Mesenchymal stem cell (in vitro differentiated cells and primary cell): ENCODE measurements at regions not wholly inside any gene's neighbourhood (a gene's known extent, or its start where the extent isn't known, plus 50 kb on each side); places are given as distances from the start of the nearest gene placed in this dataset.
"Not testable (repeated sequence)": the region's sequence is repeated elsewhere in the genome, so short reads cannot be mapped to it uniquely, and the experiment has no call there.

Experiments
- DNase-seq: peaks from one replicate; pipeline ENCODE4 v3.0.0-alpha.2; 2013
- H2AFZ ChIP-seq: one replicate; pipeline ENCODE4 v1.6.1; 2013; ENCODE audit warnings: low read depth, mild to moderate bottlenecking, control low read depth, inconsistent platforms, low read length, moderate library complexity
- H2AK5ac ChIP-seq: 2 replicates; pipeline ENCODE4 v1.6.1; 2013; ENCODE audit warnings: low read length, moderate library complexity, mild to moderate bottlenecking, inconsistent platforms; ENCODE audit not compliant: severe bottlenecking
- H2BK120ac ChIP-seq: one replicate; pipeline ENCODE4 v1.6.1; 2013; ENCODE audit warnings: low read depth, mild to moderate bottlenecking, inconsistent platforms, low read length, moderate library complexity
- H2BK12ac ChIP-seq, 2 experiments: one replicate each; pipeline ENCODE4 v1.6.1; 2013; ENCODE audit warnings: inconsistent platforms in 2 of 2, low read length in 2 of 2, mild to moderate bottlenecking in 2 of 2, moderate library complexity in 2 of 2, control low read depth in 1 of 2
- H2BK15ac ChIP-seq: one replicate; pipeline ENCODE4 v1.6.1; 2013; ENCODE audit warnings: mild to moderate bottlenecking, low read depth, inconsistent platforms; ENCODE audit not compliant: poor library complexity, severe bottlenecking
- H2BK5ac ChIP-seq: 2 replicates; pipeline ENCODE4 v1.6.1; 2013; ENCODE audit warnings: low read depth, mild to moderate bottlenecking, low read length, control low read depth, inconsistent platforms; ENCODE audit not compliant: poor library complexity, severe bottlenecking
- H3K14ac ChIP-seq, 2 experiments: one replicate each; pipeline ENCODE4 v1.6.1; 2013; ENCODE audit warnings: inconsistent platforms in 2 of 2, low read length in 2 of 2, control low read depth in 1 of 2, mild to moderate bottlenecking in 1 of 2, moderate library complexity in 1 of 2
- H3K18ac ChIP-seq, 2 experiments: one replicate each; pipeline ENCODE4 v1.6.1; 2013; ENCODE audit warnings: inconsistent platforms in 2 of 2, low read length in 2 of 2, control low read depth in 1 of 2, low read depth in 1 of 2, mild to moderate bottlenecking in 1 of 2
- H3K23ac ChIP-seq, 2 experiments: one replicate each; pipeline ENCODE4 v1.6.1; 2013; ENCODE audit warnings: inconsistent platforms in 2 of 2, low read length in 2 of 2, mild to moderate bottlenecking in 2 of 2, moderate library complexity in 2 of 2, control low read depth in 1 of 2
- H3K27ac ChIP-seq: 2 replicates; pipeline ENCODE4 v1.5.1; 2013; ENCODE audit warnings: mild to moderate bottlenecking, moderate library complexity, low read length, control low read depth, inconsistent platforms; ENCODE audit not compliant: poor library complexity, severe bottlenecking
- H3K27me3 ChIP-seq, 2 experiments: 2 replicates each; pipeline versions ENCODE4 v1.6.1 to v1.7.0; 2013; ENCODE audit warnings: low read length in 2 of 2, mild to moderate bottlenecking in 2 of 2, moderate library complexity in 2 of 2, control low read depth in 1 of 2, inconsistent platforms in 1 of 2; ENCODE audit not compliant: control insufficient read depth in 1 of 2, insufficient read depth in 1 of 2
- H3K36me3 ChIP-seq, 2 experiments: 2 replicates each; pipeline versions ENCODE4 v1.6.1 to v1.7.0; 2013; ENCODE audit warnings: low read length in 2 of 2, control low read depth in 1 of 2, inconsistent platforms in 1 of 2, low read depth in 1 of 2, mild to moderate bottlenecking in 1 of 2; ENCODE audit not compliant: insufficient read depth in 2 of 2, control insufficient read depth in 1 of 2
- H3K4ac ChIP-seq, 2 experiments: one replicate each; pipeline ENCODE4 v1.6.1; 2013; ENCODE audit warnings: inconsistent platforms in 2 of 2, low read length in 2 of 2, mild to moderate bottlenecking in 2 of 2, moderate library complexity in 2 of 2, control low read depth in 1 of 2, low read depth in 1 of 2
- H3K4me1 ChIP-seq: 2 replicates; pipeline ENCODE4 v1.6.1; 2013; ENCODE audit warnings: low read depth, low read length, control low read depth; ENCODE audit not compliant: control insufficient read depth, insufficient read depth
- H3K4me2 ChIP-seq: 2 replicates; pipeline ENCODE4 v1.6.1; 2013; ENCODE audit warnings: low read length, mild to moderate bottlenecking, inconsistent platforms; ENCODE audit not compliant: poor library complexity, severe bottlenecking
- H3K4me3 ChIP-seq, 2 experiments: 2 replicates each; pipeline versions ENCODE4 v1.5.1 to v1.7.0; 2013; ENCODE audit warnings: low read length in 2 of 2, mild to moderate bottlenecking in 2 of 2, control low read depth in 1 of 2, low read depth in 1 of 2; ENCODE audit not compliant: insufficient read depth in 1 of 2
- H3K79me1 ChIP-seq: replicated peaks from 2 replicates; pipeline ENCODE4 v1.6.1; 2013; ENCODE audit warnings: mild to moderate bottlenecking, control low read depth, low read length, inconsistent platforms; ENCODE audit not compliant: poor library complexity, severe bottlenecking
- H3K9ac ChIP-seq: 2 replicates; pipeline ENCODE4 v1.7.0; 2013; ENCODE audit warnings: mild to moderate bottlenecking, low read length, moderate library complexity
- H3K9me3 ChIP-seq: 2 replicates; pipeline ENCODE4 v1.7.0; 2013; ENCODE audit warnings: mild to moderate bottlenecking, low read length; ENCODE audit not compliant: control insufficient read depth
- H4K8ac ChIP-seq: one replicate; pipeline ENCODE4 v1.6.1; 2013; ENCODE audit warnings: inconsistent platforms, mild to moderate bottlenecking, low read length, moderate library complexity
- H4K91ac ChIP-seq: one replicate; pipeline ENCODE4 v1.6.1; 2013; ENCODE audit warnings: mild to moderate bottlenecking, low read length, inconsistent platforms
- WGBS: methylation state at CpG from one replicate; pipeline ENCODE4 v1.1.7; 2013; ENCODE audit warnings: mixed read lengths; 5-methylcytosine and 5-hydroxymethylcytosine counted together

GRCh38 chr22:12541412-12542170 lies 2986.4 kb upstream of the OR11H1 start:
- not testable (repeated sequence) for H3K18ac ChIP-seq, H2BK12ac ChIP-seq, H4K91ac ChIP-seq, H4K8ac ChIP-seq, H3K9ac ChIP-seq, H3K23ac ChIP-seq, H2AK5ac ChIP-seq, H3K9me3 ChIP-seq, H3K4me3 ChIP-seq, H3K27me3 ChIP-seq, H3K36me3 ChIP-seq, H2AFZ ChIP-seq, H3K14ac ChIP-seq, DNase-seq, H2BK120ac ChIP-seq, H2BK15ac ChIP-seq, H3K4me2 ChIP-seq, H3K4ac ChIP-seq, H3K4me1 ChIP-seq, H3K27ac ChIP-seq, H3K79me1 ChIP-seq, H2BK5ac ChIP-seq
- WGBS: 57% methylated on average over 4 of the region's 10 CpGs

DNA sequence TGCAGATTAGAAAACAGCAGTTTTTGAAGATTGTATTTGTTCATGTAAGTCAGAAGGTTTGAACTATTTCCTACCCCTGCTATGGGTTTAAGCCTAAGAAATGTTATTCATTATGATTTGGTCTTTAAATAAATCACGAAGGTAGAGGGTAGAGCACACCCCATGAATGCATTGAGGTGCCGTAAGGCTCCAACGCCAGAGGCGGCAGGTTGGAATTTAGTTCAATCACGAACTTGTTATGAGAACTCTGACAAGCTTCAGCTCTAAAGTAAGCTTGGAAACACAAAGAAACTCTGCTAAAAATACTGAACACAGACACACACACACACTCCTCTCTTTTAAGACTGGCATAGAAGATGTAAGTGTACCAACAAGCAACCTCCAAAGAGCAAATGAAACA lies 2974.6 kb upstream of the OR11H1 start:
- H3K23ac ChIP-seq, H2AFZ ChIP-seq, H3K4me1 ChIP-seq, H3K14ac ChIP-seq, H4K8ac ChIP-seq, H3K4me2 ChIP-seq, H2BK15ac ChIP-seq, H3K27me3 ChIP-seq, H2BK12ac ChIP-seq, H3K18ac ChIP-seq, H3K36me3 ChIP-seq, H3K4me3 ChIP-seq, H3K79me1 ChIP-seq, H3K9me3 ChIP-seq, H2BK5ac ChIP-seq, DNase-seq, H4K91ac ChIP-seq, H2BK120ac ChIP-seq, H3K27ac ChIP-seq, H3K4ac ChIP-seq, H3K9ac ChIP-seq, H2AK5ac ChIP-seq: not testable (repeated sequence)
- WGBS: 67% methylated on average over 5 of the region's 5 CpGs

GRCh38 chr22:12554648-12555192 lies 2973.3 kb upstream of the OR11H1 start:
- H3K4ac ChIP-seq, H3K4me1 ChIP-seq, H3K4me2 ChIP-seq, H2AK5ac ChIP-seq, H3K4me3 ChIP-seq, H3K79me1 ChIP-seq, H4K91ac ChIP-seq, DNase-seq, H3K27me3 ChIP-seq, H3K36me3 ChIP-seq, H2BK5ac ChIP-seq, H3K18ac ChIP-seq, H3K9me3 ChIP-seq, H3K27ac ChIP-seq, H4K8ac ChIP-seq, H2BK120ac ChIP-seq, H2BK15ac ChIP-seq, H2AFZ ChIP-seq, H2BK12ac ChIP-seq, H3K23ac ChIP-seq, H3K9ac ChIP-seq, H3K14ac ChIP-seq: not testable (repeated sequence)
- WGBS: 88% methylated on average over 6 of the region's 9 CpGs

DNA sequence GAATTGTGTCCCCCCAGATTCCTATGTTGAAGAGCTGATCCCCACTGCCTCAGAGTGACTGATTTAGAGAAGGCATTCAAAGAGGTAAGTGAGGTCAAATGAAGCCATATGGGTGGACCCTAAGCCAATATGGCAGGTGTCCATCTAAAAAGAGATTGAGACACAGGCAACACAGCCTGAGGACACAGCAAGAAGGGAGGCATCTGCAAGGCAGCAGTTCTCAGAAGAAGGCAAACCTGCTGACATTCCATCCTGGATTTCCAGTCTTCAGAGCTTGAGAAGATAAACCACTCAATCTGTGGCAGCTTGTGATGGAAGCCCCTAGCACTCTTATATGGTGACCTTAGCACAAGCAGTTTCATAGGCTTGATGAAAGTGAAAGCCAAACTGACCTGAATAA lies 2956.5 kb upstream of the OR11H1 start:
- not testable (repeated sequence) for H4K8ac ChIP-seq, H3K23ac ChIP-seq, H3K9me3 ChIP-seq, H3K9ac ChIP-seq, H4K91ac ChIP-seq, H2AFZ ChIP-seq, H3K27ac ChIP-seq, H3K79me1 ChIP-seq, H3K27me3 ChIP-seq, H2BK5ac ChIP-seq, H2BK12ac ChIP-seq, H3K4me3 ChIP-seq, H3K4me1 ChIP-seq, H3K4ac ChIP-seq, H2BK15ac ChIP-seq, DNase-seq, H3K4me2 ChIP-seq, H2AK5ac ChIP-seq, H3K14ac ChIP-seq, H3K36me3 ChIP-seq, H2BK120ac ChIP-seq, H3K18ac ChIP-seq
